ENCODE measurements at regions not wholly inside any gene's neighbourhood (a gene's known extent, or its start where the extent isn't known, plus 50 kb on each side); places are given as distances from the start of the nearest gene placed in this dataset.

- TF ChIP-seq CTCF (IDR thresholded peaks at IDR 0.05): no peak
- TF ChIP-seq POLR2AphosphoS5 (IDR thresholded peaks at IDR 0.05; ENCODE audit: low read depth, low read length): no peak
- TF ChIP-seq TCF7L2 (IDR thresholded peaks at IDR 0.05; ENCODE audit: low read depth, low read length): no peak
- TF ChIP-seq SIN3A (IDR thresholded peaks at IDR 0.05; ENCODE audit: borderline replicate concordance, insufficient read depth, low read depth, low read length): no peak
- TF ChIP-seq REST (IDR thresholded peaks at IDR 0.05; ENCODE audit: insufficient read depth in 1 of 2, low read depth in 2 of 2, low read length in 1 of 2): no peak
These were observed 575.9 kb upstream of the CHORDC1 start for GRCh38 chr11:90798769-90799168.
